ENCODE measurements at regions not wholly inside any gene's neighbourhood (a gene's known extent, or its start where the extent isn't known, plus 50 kb on each side); places are given as distances from the start of the nearest gene placed in this dataset.
"Not testable (repeated sequence)": the region's sequence is repeated elsewhere in the genome, so short reads cannot be mapped to it uniquely, and the experiment has no call there.

- DNase-seq (ENCODE audit: low spot score), result no peak
Measured at GRCh38 chr16:80258407-80258806, 282.4 kb upstream of the DYNLRB2 start.

- no peak for DNase-seq (ENCODE audit: low spot score)
Measured at GRCh38 chr16:80254970-80255369, 285.8 kb upstream of the DYNLRB2 start.

DNA sequence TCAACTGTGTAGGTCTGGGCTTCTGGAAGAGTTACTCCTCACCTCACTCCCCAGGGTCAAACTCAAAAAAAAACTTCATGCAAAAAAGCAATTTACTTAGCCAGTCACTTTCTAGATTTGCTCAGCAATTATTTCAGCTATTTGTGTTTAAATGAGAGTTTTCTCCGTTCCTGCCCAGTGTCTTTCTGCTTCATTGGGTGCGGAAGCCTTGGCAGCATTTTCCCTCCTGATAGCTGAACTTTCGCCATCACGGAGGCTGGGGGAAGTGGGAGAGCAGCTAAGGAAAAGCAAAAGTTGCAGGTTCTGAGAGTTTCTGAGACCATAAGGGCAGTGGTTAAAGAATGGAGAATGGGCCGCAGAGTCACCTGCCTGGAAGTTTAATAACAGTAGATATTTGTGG, 287.1 kb upstream of the DYNLRB2 start:
- DNase-seq (ENCODE audit: low spot score), result no peak

- no peak for DNase-seq (ENCODE audit: low spot score)
Measured at GRCh38 chr16:80250381-80250780, 290.4 kb upstream of the DYNLRB2 start.

DNA sequence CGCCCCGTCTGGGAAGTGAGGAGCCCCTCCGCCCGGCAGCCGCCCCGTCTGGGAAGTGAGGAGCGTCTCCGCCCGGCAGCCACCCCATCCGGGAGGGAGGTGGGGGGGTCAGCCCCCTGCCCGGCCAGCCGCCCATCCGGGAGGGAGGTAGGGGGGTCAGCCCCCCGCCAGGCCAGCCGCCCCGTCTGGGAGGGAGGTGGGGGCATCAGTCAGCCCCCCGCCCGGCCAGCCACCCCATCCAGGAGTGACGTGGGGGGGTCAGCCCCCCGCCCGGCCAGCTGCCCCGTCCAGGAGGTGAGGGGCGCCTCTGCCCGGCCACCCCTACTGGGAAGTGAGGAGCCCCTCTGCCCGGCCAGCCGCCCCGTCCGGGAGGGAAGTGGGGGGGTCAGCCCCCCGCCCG, 297.5 kb upstream of the DYNLRB2 start:
- DNase-seq (ENCODE audit: low spot score), result not testable (repeated sequence)

DNA sequence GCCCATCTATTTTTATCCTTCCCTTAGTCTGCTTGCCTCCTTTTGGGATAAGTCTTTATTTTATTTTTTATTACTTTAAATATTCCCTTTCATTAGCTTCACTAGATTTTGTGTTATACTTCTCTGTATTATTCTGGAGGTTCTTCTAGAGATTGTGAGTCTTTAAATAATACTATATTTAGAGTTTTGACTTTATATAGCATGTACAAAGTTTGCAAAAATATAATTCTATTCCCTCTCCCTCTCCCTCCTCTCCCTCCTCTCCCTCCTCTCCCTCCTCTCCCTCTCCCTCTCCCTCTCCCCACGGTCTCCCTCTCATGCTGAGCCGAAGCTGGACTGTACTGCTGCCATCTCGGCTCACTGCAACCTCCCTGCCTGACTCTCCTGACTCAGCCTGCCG, 298.5 kb upstream of the DYNLRB2 start:
- not testable (repeated sequence) for DNase-seq (ENCODE audit: low spot score)

DNA sequence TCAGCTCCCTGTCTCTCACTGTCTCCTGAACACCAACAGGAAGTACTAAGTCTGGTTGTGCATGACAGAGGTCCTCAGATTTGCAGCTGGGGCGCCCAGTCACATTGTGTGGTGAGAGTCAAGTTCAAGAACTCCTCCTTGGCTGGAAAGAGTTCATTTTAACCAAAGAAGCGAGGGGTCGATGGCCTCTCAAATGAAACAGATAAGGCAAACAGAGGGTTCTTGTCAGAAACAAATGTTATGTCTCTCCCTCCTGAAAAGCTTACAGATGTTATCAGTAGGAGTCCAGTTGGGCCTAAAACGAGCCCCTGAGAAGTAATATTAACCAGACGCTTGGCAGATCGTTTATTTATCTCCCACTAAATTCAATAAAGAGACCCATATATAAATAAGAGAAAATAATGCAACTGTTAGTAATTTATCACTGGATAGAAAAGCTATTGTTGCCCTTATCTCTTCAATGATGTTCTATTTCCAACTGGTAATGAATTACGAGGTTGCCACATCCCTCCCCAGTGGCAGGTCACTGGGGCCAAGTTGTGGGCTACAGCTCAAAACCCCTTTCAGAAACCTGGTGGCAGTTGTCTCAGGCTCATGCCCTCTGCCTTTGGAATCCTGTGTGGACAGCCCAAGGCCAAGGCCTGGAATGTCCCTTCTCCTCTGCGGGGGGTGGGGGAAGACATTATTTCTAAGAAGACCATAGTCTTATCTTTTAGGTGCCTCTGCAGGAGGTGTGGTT, 307.5 kb upstream of the DYNLRB2 start:
- no peak for DNase-seq (ENCODE audit: low spot score)

- no peak for DNase-seq (ENCODE audit: low spot score)
Measured at GRCh38 chr16:80231888-80232287, 308.9 kb upstream of the DYNLRB2 start.

DNA sequence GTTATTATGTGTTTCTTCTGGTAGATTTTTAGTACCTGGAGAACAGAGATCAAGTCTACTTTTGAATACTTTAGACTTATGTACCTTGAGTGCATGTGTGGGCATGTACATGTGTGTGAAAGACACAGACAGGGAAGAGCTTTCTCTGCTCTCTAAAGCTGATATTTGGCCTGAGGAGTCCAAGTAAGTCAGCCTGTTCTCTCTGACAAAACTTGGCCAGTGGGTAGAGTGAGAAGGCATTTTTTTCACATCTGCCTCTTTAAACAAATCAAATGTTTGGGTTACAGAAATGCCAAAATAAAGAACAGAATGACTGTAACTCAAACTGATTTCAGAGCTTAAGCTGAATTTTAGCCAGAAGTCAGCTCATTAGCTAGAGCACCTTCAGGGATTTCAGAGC, 309.7 kb upstream of the DYNLRB2 start:
- no peak for DNase-seq (ENCODE audit: low spot score)

GRCh38 chr16:80230328-80231120, 310.3 kb upstream of the DYNLRB2 start:
- DNase-seq (ENCODE audit: low spot score), result no peak

GRCh38 chr16:80226499-80226898, 314.3 kb upstream of the DYNLRB2 start:
- DNase-seq (ENCODE audit: low spot score), result no peak

- DNase-seq (ENCODE audit: low spot score), result no peak
Measured at GRCh38 chr16:80210787-80211186, 330.0 kb upstream of the DYNLRB2 start.

DNA sequence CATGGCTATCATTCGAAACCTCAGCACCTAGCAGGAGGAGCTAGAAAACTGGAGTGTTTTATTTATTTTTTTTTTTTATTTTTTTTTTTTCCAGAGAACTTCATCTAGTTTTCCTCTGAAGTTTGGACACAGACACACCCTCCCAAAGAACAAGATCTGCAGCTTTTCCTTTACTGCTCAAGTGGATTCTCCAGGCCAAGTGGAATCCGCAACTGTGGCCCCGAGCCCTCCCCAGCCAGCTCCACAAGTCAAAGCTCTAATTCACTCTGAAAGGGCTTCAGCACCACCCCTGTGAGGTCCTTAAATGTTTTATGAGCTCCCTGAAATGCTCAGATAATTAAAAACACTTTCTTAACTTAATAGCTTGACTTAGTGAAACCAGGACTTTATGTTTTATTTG, 332.1 kb upstream of the DYNLRB2 start:
- DNase-seq (ENCODE audit: low spot score), result no peak

DNA sequence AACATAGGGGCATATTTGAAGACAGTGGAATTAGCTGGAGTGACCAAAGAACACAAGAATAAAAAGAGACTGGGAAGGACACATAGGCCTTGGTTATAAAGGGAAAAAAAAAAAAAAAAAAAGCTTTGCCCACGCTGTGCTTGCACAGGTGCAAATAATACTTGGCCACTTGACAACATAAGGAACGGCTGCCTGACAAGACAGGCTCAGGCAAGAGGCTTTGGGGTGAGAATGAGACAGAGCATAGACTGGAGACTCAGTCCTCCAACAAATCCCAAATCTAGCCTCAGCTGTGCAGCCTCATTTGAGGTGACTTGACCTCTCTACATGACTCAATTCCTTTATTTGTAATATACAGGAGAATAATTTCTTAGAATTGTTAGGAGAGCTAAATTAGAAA, 332.8 kb upstream of the DYNLRB2 start:
- DNase-seq (ENCODE audit: low spot score), result no peak

DNA sequence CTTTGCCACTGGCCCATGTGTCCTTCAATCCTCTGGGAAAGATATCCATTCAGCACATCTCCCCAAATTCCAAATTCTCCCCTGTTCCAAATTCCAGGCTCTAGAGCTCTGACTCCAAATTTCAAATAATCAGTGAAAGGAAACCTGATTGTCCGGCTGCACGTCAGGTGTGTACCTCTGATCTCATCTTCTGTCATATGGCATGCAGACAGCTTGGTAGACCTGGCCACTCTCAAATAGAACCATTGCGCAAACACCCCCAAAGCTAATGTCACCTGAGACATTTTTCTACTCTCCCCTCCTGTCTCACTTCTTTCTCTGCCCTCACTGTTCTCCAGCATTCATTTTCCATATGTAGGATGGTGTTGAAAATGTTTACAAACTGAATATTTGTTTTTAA, 337.0 kb upstream of the DYNLRB2 start:
- DNase-seq (ENCODE audit: low spot score), result no peak

DNA sequence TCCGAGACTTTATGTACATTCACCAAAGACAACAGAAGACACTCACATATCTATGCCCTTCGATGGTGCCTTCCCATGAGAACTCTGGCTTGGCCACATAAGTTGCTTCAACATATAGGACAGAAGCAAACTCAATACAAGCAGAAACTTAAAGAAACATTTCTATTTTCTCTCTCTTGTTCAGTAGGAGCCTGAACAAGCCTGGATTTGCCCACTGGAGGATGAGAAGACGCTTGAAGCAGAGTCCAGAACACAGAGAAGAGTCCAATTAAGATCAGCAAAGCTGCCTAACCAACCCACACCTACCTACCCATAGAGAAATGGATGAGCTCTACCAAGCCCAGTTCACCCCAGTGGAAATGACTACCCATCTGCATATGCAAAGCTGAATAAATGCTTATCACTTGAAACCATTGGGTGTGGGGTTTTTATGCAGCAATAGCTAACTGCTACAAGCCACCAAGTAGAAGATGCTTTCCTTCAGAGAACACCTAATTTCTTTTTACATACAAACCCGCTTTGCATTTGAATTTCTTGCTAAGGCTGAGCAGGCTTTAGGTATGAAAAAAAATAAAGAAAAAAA, 337.9 kb upstream of the DYNLRB2 start:
- DNase-seq (ENCODE audit: low spot score), result no peak

DNA sequence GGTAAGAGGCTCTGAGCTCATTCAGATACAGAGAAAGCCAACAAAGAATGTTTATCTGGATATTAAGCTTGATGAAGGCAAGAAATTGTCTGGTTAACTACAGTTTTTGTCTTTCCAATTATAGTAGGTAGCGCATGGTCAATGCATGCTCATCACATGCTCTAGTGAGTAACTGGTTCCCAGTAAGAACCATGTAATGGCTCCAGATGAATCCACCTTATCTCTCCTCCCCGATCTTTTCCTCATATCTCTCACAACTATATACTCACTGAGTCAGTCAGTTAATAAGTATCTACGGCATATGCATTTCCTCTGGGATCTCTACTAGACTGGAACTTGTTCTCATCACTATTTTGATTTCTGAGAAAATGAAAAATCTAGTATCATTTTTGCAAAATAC, 340.7 kb upstream of the DYNLRB2 start:
- DNase-seq (ENCODE audit: low spot score), result no peak

- DNase-seq (ENCODE audit: low spot score), result no peak
Measured at GRCh38 chr16:80199614-80200013, 341.2 kb upstream of the DYNLRB2 start.

- DNase-seq (ENCODE audit: low spot score), result no peak
Measured at GRCh38 chr16:80198311-80199299, 342.2 kb upstream of the DYNLRB2 start.

- DNase-seq (ENCODE audit: low spot score), result no peak
Measured at GRCh38 chr16:80197741-80198201, 343.0 kb upstream of the DYNLRB2 start.

DNA sequence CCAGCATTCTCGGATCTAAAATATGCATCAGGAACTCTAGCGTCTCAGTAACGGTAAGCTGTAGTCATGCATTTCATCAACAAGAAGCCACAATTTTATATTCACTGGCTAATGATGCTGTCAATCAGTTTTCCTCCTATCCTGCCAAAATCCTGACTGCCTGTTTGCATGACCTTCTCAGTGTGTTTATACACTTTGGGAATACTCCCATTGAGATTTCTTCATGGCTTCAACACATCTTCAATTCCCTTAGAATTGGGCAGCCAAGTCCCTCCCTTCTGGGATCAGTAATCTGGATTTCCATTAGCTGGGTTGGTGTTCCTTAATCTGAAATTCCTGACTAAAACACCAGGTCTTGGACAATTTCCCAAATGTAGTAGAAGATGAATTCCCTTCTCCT, 348.9 kb upstream of the DYNLRB2 start:
- DNase-seq (ENCODE audit: low spot score), result no peak

All from HuH-7.5 (cell line).